Cerebellar cortex (tissue), 1 donor: ENCODE measurements at regions not wholly inside any gene's neighbourhood (a gene's known extent, or its start where the extent isn't known, plus 50 kb on each side); places are given as distances from the start of the nearest gene placed in this dataset.
"Not testable (repeated sequence)": the region's sequence is repeated elsewhere in the genome, so short reads cannot be mapped to it uniquely, and the experiment has no call there.

Source experiments
- DNase-seq: peaks from one replicate; pipeline ENCODE4 v3.0.0-alpha.2; 2015; ENCODE audit warnings: low spot score

DNA sequence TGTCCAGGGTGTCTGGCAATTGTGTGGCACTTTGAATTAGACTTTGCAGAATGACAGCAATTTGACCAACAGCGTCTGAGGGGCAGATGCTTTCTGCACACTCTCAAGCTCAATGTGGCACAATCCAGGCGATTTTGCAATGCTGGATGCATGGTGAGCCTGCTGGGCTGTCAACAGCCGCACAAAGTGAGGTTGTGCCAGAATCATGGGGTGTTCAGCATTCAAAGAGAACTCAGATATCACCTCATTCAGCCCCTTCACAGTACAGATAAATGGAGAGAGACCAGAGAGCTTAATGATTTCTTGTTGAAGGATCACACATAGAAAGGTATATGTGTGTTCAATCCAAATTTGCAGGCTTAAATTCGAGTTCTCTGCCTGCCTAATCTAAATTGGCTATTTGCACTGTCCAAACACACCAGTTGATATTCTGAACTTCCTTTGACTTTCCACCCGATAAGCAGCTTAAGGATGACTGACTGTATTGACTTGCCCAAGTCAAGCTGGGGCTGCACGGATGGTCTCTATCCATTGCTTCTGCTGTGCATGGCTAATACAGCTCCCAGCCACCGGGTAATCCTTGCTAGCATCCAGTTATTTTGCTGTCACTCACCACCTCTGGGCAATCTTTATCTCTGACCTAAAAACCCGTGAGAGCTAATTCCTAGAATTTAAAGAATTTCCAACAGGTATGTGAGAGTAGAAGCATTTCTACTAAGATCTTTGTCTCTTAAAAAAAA, 157.9 kb upstream of the TAS2R1 start:
- no peak for DNase-seq

DNA sequence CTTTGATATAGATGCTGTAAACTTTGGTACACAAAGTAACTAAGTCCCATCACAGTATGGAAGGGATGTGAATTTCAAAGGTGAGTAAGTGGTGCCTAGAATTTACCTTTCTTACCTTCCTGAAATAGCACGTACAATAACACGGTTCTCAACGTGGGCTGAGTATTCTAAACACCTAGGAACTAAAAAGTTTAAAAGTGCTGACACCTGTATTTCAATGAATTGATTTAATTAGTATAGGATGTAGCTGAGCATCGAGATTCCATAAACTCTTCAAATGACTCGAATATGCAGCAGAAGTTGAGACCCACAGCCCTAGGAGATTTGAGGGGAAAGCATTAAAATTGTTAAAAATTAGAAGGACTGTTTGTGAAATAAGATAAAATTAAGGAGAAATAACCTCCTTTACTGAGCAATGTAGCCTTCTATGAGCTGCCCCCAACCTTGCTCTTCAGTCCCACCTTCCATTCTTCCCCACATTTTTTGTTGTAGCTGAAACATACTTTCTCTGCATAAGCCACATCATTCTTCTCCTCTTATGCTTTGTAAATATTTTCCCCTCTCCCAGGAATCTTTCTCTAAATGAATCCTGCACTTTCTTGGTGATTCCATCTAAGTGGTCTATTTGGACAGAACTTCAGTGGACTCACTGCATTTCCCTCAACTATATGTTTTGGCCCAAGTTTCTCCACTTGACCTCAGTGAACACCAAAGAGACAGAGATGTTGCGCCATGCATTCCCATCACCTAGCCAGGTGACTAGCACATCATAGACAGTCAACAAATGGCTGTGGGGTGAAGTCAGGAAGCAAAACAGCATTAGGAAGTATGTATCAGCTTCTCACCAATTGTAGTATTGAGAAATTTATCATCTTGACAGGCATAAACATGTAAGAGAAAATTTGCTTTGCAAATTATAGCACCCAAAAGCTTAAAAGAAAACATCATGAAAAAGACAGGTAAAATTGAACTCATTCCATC, 156.5 kb upstream of the TAS2R1 start:
- DNase-seq, result no peak

- no peak for DNase-seq
These were observed 155.6 kb upstream of the TAS2R1 start for GRCh38 chr5:9785751-9786150.

- no peak for DNase-seq
These were observed 154.1 kb upstream of the TAS2R1 start for GRCh38 chr5:9784231-9784630.

GRCh38 chr5:9782826-9783560, 152.8 kb upstream of the TAS2R1 start:
- no peak for DNase-seq

DNA sequence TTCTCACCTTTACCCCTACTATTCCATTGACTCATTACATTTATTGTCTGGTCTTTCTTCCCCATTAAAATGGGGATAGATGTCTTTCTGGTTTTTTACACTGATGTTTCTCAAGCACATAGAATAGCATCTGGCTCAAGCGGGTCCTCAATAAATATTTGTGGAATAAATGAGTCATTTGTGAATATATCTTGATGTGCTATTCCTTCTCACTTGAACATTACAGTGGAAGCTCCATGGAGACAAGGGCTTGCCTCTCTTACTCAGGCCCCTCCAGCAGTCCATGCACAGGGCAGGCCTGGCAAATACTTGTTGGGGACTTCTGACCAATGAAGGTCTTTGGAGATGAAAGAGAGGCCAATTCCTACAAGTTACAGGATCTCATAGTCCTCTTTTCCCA, 151.7 kb upstream of the TAS2R1 start:
- DNase-seq, result no peak

DNA sequence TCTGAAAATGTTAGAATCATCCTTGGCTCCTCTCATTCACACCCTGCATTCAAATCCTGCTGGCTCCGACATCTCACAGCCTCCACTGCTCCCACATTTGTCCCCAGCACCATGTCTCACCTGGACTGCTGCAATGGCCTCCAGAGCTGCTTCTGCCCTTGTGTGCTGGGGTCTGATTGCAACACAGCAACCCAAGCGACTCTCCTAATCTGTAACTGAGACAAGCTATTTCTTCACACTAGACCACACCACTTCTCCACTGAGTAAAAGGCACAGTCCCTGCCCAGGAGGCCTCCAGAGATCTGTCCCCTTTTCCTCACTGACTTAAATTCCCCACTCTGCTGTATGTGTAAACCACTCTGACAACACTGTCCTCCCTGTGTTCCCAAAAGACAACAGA, 151.1 kb upstream of the TAS2R1 start:
- no peak for DNase-seq

GRCh38 chr5:9780501-9780900, 150.3 kb upstream of the TAS2R1 start:
- no peak for DNase-seq

- no peak for DNase-seq
These were observed 146.4 kb upstream of the TAS2R1 start for GRCh38 chr5:9776525-9776924.

GRCh38 chr5:9775339-9775738, 145.2 kb upstream of the TAS2R1 start:
- DNase-seq, result no peak

GRCh38 chr5:9774472-9775079, 144.4 kb upstream of the TAS2R1 start:
- DNase-seq, result peak; percentile 44

GRCh38 chr5:9771079-9771478, 140.9 kb upstream of the TAS2R1 start:
- DNase-seq, result no peak

GRCh38 chr5:9766581-9766980, 136.4 kb upstream of the TAS2R1 start:
- DNase-seq, result no peak

DNA sequence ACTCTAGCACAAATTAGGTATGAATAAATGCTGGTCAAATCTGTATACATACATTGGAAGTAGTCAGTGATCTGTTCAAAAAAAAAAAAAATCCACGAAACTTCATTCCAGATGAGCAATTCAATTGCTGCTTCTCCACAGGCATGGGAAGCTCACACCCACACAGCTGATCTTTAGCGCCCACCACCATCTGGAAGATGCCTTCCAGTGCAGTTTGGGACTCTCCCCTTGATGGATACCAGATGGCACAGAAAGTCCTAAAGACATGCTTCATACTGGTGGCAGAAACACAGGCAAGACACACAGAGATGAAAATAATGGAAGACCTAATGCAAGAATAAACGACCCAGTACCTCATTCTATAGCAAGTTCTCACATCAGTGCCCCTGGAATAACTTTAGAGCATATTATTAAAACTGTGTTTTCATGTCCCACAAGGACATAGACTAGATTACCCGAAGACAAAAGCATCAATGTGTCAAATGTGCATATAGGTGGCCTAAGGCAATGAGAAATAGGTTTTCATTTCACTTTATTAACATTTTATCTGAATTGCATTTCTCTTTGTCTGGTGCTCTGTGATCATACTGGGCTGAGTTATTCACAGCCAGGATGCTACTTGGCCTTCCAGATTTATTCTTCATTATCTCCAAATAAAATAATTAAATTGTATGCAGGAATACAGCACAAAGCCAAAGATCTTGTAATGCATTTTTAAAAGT, 135.4 kb upstream of the TAS2R1 start:
- no peak for DNase-seq

- DNase-seq, result no peak
These were observed 131.6 kb upstream of the TAS2R1 start for GRCh38 chr5:9761706-9762105.

GRCh38 chr5:9752670-9753069, 122.5 kb upstream of the TAS2R1 start:
- DNase-seq, result not testable (repeated sequence)

DNA sequence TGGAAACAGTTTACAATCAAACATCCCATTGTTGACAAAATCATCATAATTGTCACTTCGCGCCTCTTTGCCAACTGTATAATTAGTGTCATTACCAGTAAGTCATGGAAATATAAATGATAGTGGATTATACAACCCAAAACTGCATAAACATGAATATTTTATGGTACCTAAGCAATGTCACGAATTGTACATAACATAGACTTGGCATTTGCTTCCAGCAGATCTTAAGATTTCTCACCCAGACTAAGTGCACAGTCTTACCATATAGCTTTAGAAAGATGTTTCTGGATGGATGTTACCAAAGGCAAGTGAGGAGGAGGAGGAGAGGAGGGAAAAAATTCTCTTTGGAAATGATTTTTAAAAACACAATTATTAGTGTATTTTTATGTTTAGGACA, 113.4 kb upstream of the TAS2R1 start:
- DNase-seq, result no peak

DNA sequence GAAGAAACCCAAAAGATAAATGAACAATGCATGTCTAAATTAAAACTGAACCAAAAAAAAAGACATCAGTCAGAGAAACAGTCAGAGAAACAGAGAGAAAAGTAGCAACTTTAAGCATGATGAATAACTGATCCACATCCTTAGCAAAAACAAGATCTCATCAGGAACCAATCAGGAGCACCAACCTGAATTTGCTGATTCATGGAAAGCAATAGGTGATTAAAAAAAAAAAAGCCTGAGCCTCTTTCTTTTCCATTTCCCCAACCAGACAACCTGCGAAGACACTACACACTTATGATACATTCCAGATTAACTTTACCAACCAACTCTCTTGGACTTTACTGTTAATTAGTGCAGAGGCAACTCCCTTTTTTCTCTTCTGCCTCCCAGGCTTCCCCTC, 112.7 kb upstream of the TAS2R1 start:
- no peak for DNase-seq

DNA sequence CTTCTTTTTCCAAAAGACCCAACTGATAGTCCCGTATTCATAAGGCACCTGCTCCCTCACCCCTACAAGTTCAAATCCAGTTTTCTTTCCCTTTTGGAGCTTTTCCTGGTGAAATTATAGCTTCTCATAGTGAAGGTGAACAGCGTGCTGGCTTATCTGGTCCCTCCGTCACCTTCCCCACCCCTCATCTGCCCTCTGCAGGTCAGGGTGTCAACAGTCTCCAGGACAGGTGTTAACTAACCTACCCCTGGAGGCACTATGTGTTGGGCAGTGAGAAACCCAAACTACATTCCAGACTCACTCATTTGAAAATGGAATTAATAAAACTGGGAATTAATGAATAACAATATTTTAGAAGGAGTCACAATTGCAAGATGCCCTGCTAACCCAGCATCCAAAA, 109.0 kb upstream of the TAS2R1 start:
- no peak for DNase-seq

- no peak for DNase-seq
These were observed 107.1 kb upstream of the TAS2R1 start for GRCh38 chr5:9737265-9737664.

- peak; percentile 11 for DNase-seq
These were observed 103.3 kb upstream of the TAS2R1 start for GRCh38 chr5:9733486-9733885.
